ENCODE measurements at regions not wholly inside any gene's neighbourhood (a gene's known extent, or its start where the extent isn't known, plus 50 kb on each side); places are given as distances from the start of the nearest gene placed in this dataset.
"Not testable (repeated sequence)": the region's sequence is repeated elsewhere in the genome, so short reads cannot be mapped to it uniquely, and the experiment has no call there.

GRCh38 chr5:108685448-108686216, 62.1 kb upstream of the FER start:
- TF ChIP-seq CTCF, POLR2A, POLR2AphosphoS5 (IDR thresholded peaks at IDR 0.05): not testable (repeated sequence)

Measured in prostate gland (tissue), 2 donors.